HepG2 (cell line): ENCODE measurements at regions not wholly inside any gene's neighbourhood (a gene's known extent, or its start where the extent isn't known, plus 50 kb on each side); places are given as distances from the start of the nearest gene placed in this dataset.

ENCODE experiments used
- CTCF ChIP-seq: sonication (generic); formaldehyde crosslinking; IDR thresholded peaks from 2 replicates; pipeline ENCODE4 v1.5.0; 2020; ENCODE audit warnings: mild to moderate bottlenecking, missing genetic modification reagents, moderate library complexity
- HDAC2 ChIP-seq: sonication (generic); formaldehyde crosslinking; IDR thresholded peaks from 2 replicates; pipeline ENCODE4 v1.4.0; 2020; ENCODE audit warnings: missing genetic modification reagents
- HIVEP1 ChIP-seq: sonication (generic); formaldehyde crosslinking; IDR thresholded peaks from 2 replicates; pipeline ENCODE4 v1.4.0; 2020; ENCODE audit warnings: mild to moderate bottlenecking, missing genetic modification reagents
- KAT7 ChIP-seq: IDR thresholded peaks from 2 replicates; pipeline ENCODE4 v1.6.1; 2018; ENCODE audit warnings: borderline replicate concordance, missing compliant biosample characterization
- MEF2D ChIP-seq: sonication (generic); formaldehyde crosslinking; IDR thresholded peaks from 2 replicates; pipeline ENCODE4 v1.5.1; 2020; ENCODE audit warnings: mild to moderate bottlenecking, missing genetic modification reagents
- MTF1 ChIP-seq: sonication (generic); formaldehyde crosslinking; IDR thresholded peaks from 2 replicates; pipeline ENCODE4 v1.5.0; 2020; ENCODE audit warnings: missing genetic modification reagents
- PAF1 ChIP-seq: IDR thresholded peaks from 2 replicates; pipeline ENCODE4 v1.6.1; 2016; ENCODE audit warnings: missing genetic modification reagents, missing compliant biosample characterization
- PBX3 ChIP-seq: sonication (generic); formaldehyde crosslinking; IDR thresholded peaks from 2 replicates; pipeline ENCODE4 v1.8.1; 2023; ENCODE audit warnings: missing genetic modification reagents, inconsistent platforms, borderline replicate concordance
- SETDB1 ChIP-seq: sonication (generic); formaldehyde crosslinking; IDR thresholded peaks from 2 replicates; pipeline ENCODE4 v1.5.1; 2020; ENCODE audit warnings: missing genetic modification reagents, mild to moderate bottlenecking, borderline replicate concordance
- ZNF17 ChIP-seq: sonication (generic); formaldehyde crosslinking; IDR thresholded peaks from 2 replicates; pipeline ENCODE4 v1.5.0; 2020; ENCODE audit warnings: mild to moderate bottlenecking, missing genetic modification reagents
- ZNF253 ChIP-seq: sonication (generic); formaldehyde crosslinking; IDR thresholded peaks from 2 replicates; pipeline ENCODE4 v1.8.0; 2022; ENCODE audit warnings: mild to moderate bottlenecking, missing genetic modification reagents, borderline replicate concordance
- ZNF263 ChIP-seq: sonication (generic); formaldehyde crosslinking; IDR thresholded peaks from 2 replicates; pipeline ENCODE4 v1.4.0; 2020; ENCODE audit warnings: missing genetic modification reagents
- ZNF550 ChIP-seq: sonication (generic); formaldehyde crosslinking; IDR thresholded peaks from 2 replicates; pipeline ENCODE4 v1.4.0; 2020; ENCODE audit warnings: mild to moderate bottlenecking, missing genetic modification reagents, borderline replicate concordance
- ZNF891 ChIP-seq: sonication (generic); formaldehyde crosslinking; IDR thresholded peaks from 2 replicates; pipeline ENCODE4 v1.5.0; 2020; ENCODE audit warnings: mild to moderate bottlenecking, missing genetic modification reagents

- no peak for TF ChIP-seq MEF2D (CRISPR knock-in tag)
- no peak for TF ChIP-seq KAT7 (CRISPR knock-in tag)
- TF ChIP-seq ZNF263, result no peak
- no peak for TF ChIP-seq HIVEP1 (CRISPR knock-in tag)
- TF ChIP-seq HDAC2, result no peak
- no peak for TF ChIP-seq ZNF550 (CRISPR knock-in tag)
- no peak for TF ChIP-seq CTCF (CRISPR knock-in tag)
- TF ChIP-seq SETDB1 (CRISPR knock-in tag), result no peak
- TF ChIP-seq ZNF891 (CRISPR knock-in tag), result no peak
- TF ChIP-seq PAF1 (CRISPR knock-in tag), result no peak
- TF ChIP-seq PBX3 (CRISPR knock-in tag), result no peak
- no peak for TF ChIP-seq ZNF253 (CRISPR knock-in tag)
- TF ChIP-seq ZNF17 (CRISPR knock-in tag), result no peak
- no peak for TF ChIP-seq MTF1 (CRISPR knock-in tag)
These were observed 227.2 kb upstream of the FAM3C start for GRCh38 chr7:121623130-121623872.
